H9 (cell line): ENCODE measurements at regions not wholly inside any gene's neighbourhood (a gene's known extent, or its start where the extent isn't known, plus 50 kb on each side); places are given as distances from the start of the nearest gene placed in this dataset.

ENCODE experiments used
- DNase-seq: peaks from one replicate; pipeline ENCODE4 v3.0.0-alpha.2; 2017
- H2AFZ ChIP-seq: one replicate; pipeline ENCODE4 v1.6.1; 2013; ENCODE audit warnings: mild to moderate bottlenecking, low read length, control low read depth, moderate library complexity
- H2AK5ac ChIP-seq: 2 replicates; pipeline ENCODE4 v1.6.1; 2013; ENCODE audit warnings: low read length, control low read depth, mixed read lengths; ENCODE audit not compliant: insufficient read length
- H2BK120ac ChIP-seq: one replicate; pipeline ENCODE4 v1.6.1; 2013; ENCODE audit warnings: low read depth, mild to moderate bottlenecking, low read length, control low read depth, inconsistent platforms; ENCODE audit not compliant: poor library complexity, severe bottlenecking
- H2BK12ac ChIP-seq: 2 replicates; pipeline ENCODE4 v1.6.1; 2013; ENCODE audit warnings: low read length, control low read depth, mixed read lengths, low read depth; ENCODE audit not compliant: insufficient read length
- H2BK15ac ChIP-seq: 2 replicates; pipeline ENCODE4 v1.6.1; 2013; ENCODE audit warnings: low read depth, low read length, control low read depth
- H2BK20ac ChIP-seq: one replicate; pipeline ENCODE4 v1.6.1; 2013; ENCODE audit warnings: low read depth, mild to moderate bottlenecking, low read length, control low read depth, inconsistent platforms; ENCODE audit not compliant: poor library complexity, severe bottlenecking
- H2BK5ac ChIP-seq: 2 replicates; pipeline ENCODE4 v1.6.1; 2013; ENCODE audit warnings: low read length, control low read depth, mixed read lengths; ENCODE audit not compliant: insufficient read length
- H3K14ac ChIP-seq: 2 replicates; pipeline ENCODE4 v1.6.1; 2013; ENCODE audit warnings: low read length, control low read depth; ENCODE audit not compliant: insufficient read depth
- H3K18ac ChIP-seq: 2 replicates; pipeline ENCODE4 v1.6.1; 2013; ENCODE audit warnings: low read depth, mild to moderate bottlenecking, mixed read lengths, low read length, control low read depth; ENCODE audit not compliant: insufficient read length
- H3K23ac ChIP-seq: 2 replicates; pipeline ENCODE4 v1.6.1; 2013; ENCODE audit warnings: low read length, control low read depth, mixed read lengths, low read depth; ENCODE audit not compliant: insufficient read length
- H3K23me2 ChIP-seq: 2 replicates; pipeline ENCODE4 v1.6.1; 2013; ENCODE audit warnings: low read depth, mild to moderate bottlenecking, mixed read lengths, low read length, control low read depth; ENCODE audit not compliant: insufficient read length, poor library complexity, severe bottlenecking
- H3K27ac ChIP-seq: 2 replicates; pipeline ENCODE4 v1.5.1; 2013; ENCODE audit warnings: low read length, control low read depth, mixed read lengths, low read depth; ENCODE audit not compliant: insufficient read length
- H3K27me3 ChIP-seq: 2 replicates; pipeline ENCODE4 v1.6.1; 2013; ENCODE audit warnings: low read length, control low read depth, inconsistent platforms; ENCODE audit not compliant: insufficient read depth
- H3K4ac ChIP-seq: 2 replicates; pipeline ENCODE4 v1.6.1; 2013; ENCODE audit warnings: low read depth, mild to moderate bottlenecking, control low read depth, inconsistent platforms, low read length, moderate library complexity
- H3K4me1 ChIP-seq: 2 replicates; pipeline ENCODE4 v1.6.1; 2013; ENCODE audit warnings: low read length, control low read depth, inconsistent platforms; ENCODE audit not compliant: insufficient read depth
- H3K4me2 ChIP-seq: 2 replicates; pipeline ENCODE4 v1.6.1; 2013; ENCODE audit warnings: low read length, control low read depth, mixed read lengths; ENCODE audit not compliant: insufficient read length, insufficient read depth
- H3K56ac ChIP-seq: 2 replicates; pipeline ENCODE4 v1.6.1; 2013; ENCODE audit warnings: low read depth, mild to moderate bottlenecking, mixed read lengths, low read length, control low read depth; ENCODE audit not compliant: insufficient read length
- H3K79me1 ChIP-seq: 2 replicates; pipeline ENCODE4 v1.6.1; 2013; ENCODE audit warnings: low read depth, mild to moderate bottlenecking, moderate library complexity, low read length, control low read depth, inconsistent platforms; ENCODE audit not compliant: insufficient read depth, poor library complexity, severe bottlenecking
- H3K79me2 ChIP-seq: 2 replicates; pipeline ENCODE4 v1.6.1; 2013; ENCODE audit warnings: low read length, control low read depth, inconsistent platforms; ENCODE audit not compliant: insufficient read depth
- H3K9ac ChIP-seq: 2 replicates; pipeline ENCODE4 v1.6.1; 2013; ENCODE audit warnings: low read length, control low read depth, mixed read lengths; ENCODE audit not compliant: insufficient read length; ENCODE audit errors: extremely low read depth
- H3K9me3 ChIP-seq: one replicate; pipeline ENCODE4 v1.6.1; 2013; ENCODE audit warnings: low read depth, low read length, inconsistent platforms; ENCODE audit not compliant: control insufficient read depth
- H3T11ph ChIP-seq: one replicate; pipeline ENCODE4 v1.6.1; 2013; ENCODE audit warnings: mild to moderate bottlenecking, low read length, control low read depth, inconsistent platforms
- H4K20me1 ChIP-seq: one replicate; pipeline ENCODE4 v1.6.1; 2013; ENCODE audit not compliant: control insufficient read depth, insufficient read length, insufficient read depth
- H4K5ac ChIP-seq: 2 replicates; pipeline ENCODE4 v1.6.1; 2013; ENCODE audit warnings: low read depth, mild to moderate bottlenecking, mixed read lengths, low read length, control low read depth; ENCODE audit not compliant: insufficient read length
- H4K8ac ChIP-seq: replicated peaks from 2 replicates; pipeline ENCODE4 v1.6.1; 2013; ENCODE audit warnings: low read length, control low read depth, mixed read lengths, low read depth; ENCODE audit not compliant: insufficient read length
- H4K91ac ChIP-seq: 2 replicates; pipeline ENCODE4 v1.6.1; 2013; ENCODE audit warnings: low read depth, mild to moderate bottlenecking, moderate library complexity, mixed read lengths, low read length, control low read depth; ENCODE audit not compliant: insufficient read length
- H3K27ac Mint-ChIP-seq, 3 experiments: 2 replicates in 2 of 3; 3 replicates in 1 of 3; pipeline ENCODE4 v1.8.0; 2020 to 2021; ENCODE audit warnings: mixed read lengths in 3 of 3, mild to moderate bottlenecking in 1 of 3, moderate library complexity in 1 of 3
- H3K27me3 Mint-ChIP-seq: 2 replicates; pipeline ENCODE4 v1.8.0; 2021; ENCODE audit warnings: low read depth, mild to moderate bottlenecking, moderate library complexity, mixed read lengths
- H3K36me3 Mint-ChIP-seq, 3 experiments: 2 replicates in 2 of 3; 3 replicates in 1 of 3; pipeline ENCODE4 v1.8.0; 2020 to 2021; ENCODE audit warnings: low read depth in 3 of 3, mixed read lengths in 3 of 3; ENCODE audit not compliant: insufficient read depth in 1 of 3
- H3K4me1 Mint-ChIP-seq, 2 experiments: 2 replicates each; pipeline ENCODE4 v1.8.0; 2020; ENCODE audit warnings: mixed read lengths in 2 of 2
- H3K4me3 Mint-ChIP-seq, 2 experiments: 2 replicates in 1 of 2; 3 replicates in 1 of 2; pipeline ENCODE4 v1.8.0; 2020 to 2021; ENCODE audit warnings: mild to moderate bottlenecking in 2 of 2, mixed read lengths in 2 of 2, moderate library complexity in 1 of 2
- H3K9me3 Mint-ChIP-seq, 2 experiments: 2 replicates in 1 of 2; 3 replicates in 1 of 2; pipeline ENCODE4 v1.8.0; 2020; ENCODE audit warnings: mild to moderate bottlenecking in 2 of 2, mixed read lengths in 2 of 2, moderate library complexity in 1 of 2
- CTCF ChIP-seq: fragments of 200-600 bp; sonication (generic); conservative IDR thresholded peaks from 3 replicates; pipeline ENCODE4 v1.8.0; 2021; ENCODE audit warnings: antibody characterized with exemption, mild to moderate bottlenecking

- Histone ChIP-seq H2AK5ac (no peak overlapping the region), H3K4ac (no peak overlapping the region), H2BK20ac (no peak overlapping the region), H3K4me1 (no peaks in the 10 kb centered on the region), H4K20me1 (no peaks in the 10 kb centered on the region), H3K9ac (no peak overlapping the region), H4K91ac (no peak overlapping the region), H4K5ac (no peak overlapping the region), H3K23ac (no peak overlapping the region), H3K56ac (no peak overlapping the region), H2BK15ac (no peak overlapping the region), H2AFZ (no peak overlapping the region), H3K14ac (no peak overlapping the region), H3K79me2 (no peaks in the 10 kb centered on the region), H2BK5ac (no peak overlapping the region), H3K79me1 (no peaks in the 10 kb centered on the region), H4K8ac (no peak overlapping the region), H3T11ph (no peak overlapping the region), H3K18ac (no peak overlapping the region), H3K27me3 (no peaks in the 10 kb centered on the region), H3K4me2 (no peak overlapping the region), H3K23me2 (no peaks in the 10 kb centered on the region), H3K9me3 (no peaks in the 10 kb centered on the region), H2BK12ac (no peak overlapping the region), H2BK120ac (no peak overlapping the region), H3K27ac (no peak overlapping the region)
- no peak for DNase-seq
- no peaks in the 10 kb centered on the region for H3K27me3 Mint-ChIP-seq
- H3K27ac Mint-ChIP-seq, result no peak overlapping the region
- H3K4me3 Mint-ChIP-seq, result no peak overlapping the region
- H3K4me1 Mint-ChIP-seq, result peaks cover 5% of the 10 kb centered on the region in 2 experiments
- no peak for TF ChIP-seq CTCF
- peaks cover 0 to 5% (median 2%) of the 10 kb centered on the region in 3 experiments; a peak in 3 of 7 replicates for H3K36me3 Mint-ChIP-seq
- peaks cover 9 to 13% of the 10 kb centered on the region in 2 experiments for H3K9me3 Mint-ChIP-seq
Measured at GRCh38 chr18:78183815-78184214, 795.8 kb upstream of the SALL3 start.
